Peyer's patch (tissue), 4 donors: ENCODE measurements at regions not wholly inside any gene's neighbourhood (a gene's known extent, or its start where the extent isn't known, plus 50 kb on each side); places are given as distances from the start of the nearest gene placed in this dataset.

Experiments
- CTCF ChIP-seq, 6 experiments: fragments of 450-650 bp in 4 of 6; fragments of 200-600 bp in 2 of 6; sonication (generic) in 1 of 6; IDR thresholded peaks; one replicate each; pipeline ENCODE4 v1.5.1; 2017 to 2019; ENCODE audit warnings: antibody characterized with exemption in 6 of 6, mild to moderate bottlenecking in 3 of 6, moderate library complexity in 1 of 6
- POLR2A ChIP-seq, 2 donors: fragments of 450-650 bp; IDR thresholded peaks; one replicate each; pipeline ENCODE4 v1.5.1; 2017; ENCODE audit warnings: antibody characterized with exemption in 2 of 2, mild to moderate bottlenecking in 2 of 2, moderate library complexity in 2 of 2

GRCh38 chr5:164753434-164753833, 1248.0 kb downstream of the MAT2B start:
- TF ChIP-seq POLR2A (IDR thresholded peaks at IDR 0.05) = no peak
- no peak for TF ChIP-seq CTCF (IDR thresholded peaks at IDR 0.05)
